ENCODE measurements at regions not wholly inside any gene's neighbourhood (a gene's known extent, or its start where the extent isn't known, plus 50 kb on each side); places are given as distances from the start of the nearest gene placed in this dataset.

GRCh38 chr13:58633226-58633625 is 1001.7 kb downstream of the PCDH17 start:
- H3K27me3 Mint-ChIP-seq (ENCODE audit: low read depth), result no peaks in the 10 kb centered on the region
- H3K36me3 Mint-ChIP-seq (ENCODE audit: low read depth), result no peaks in the 10 kb centered on the region
- no peak for DNase-seq (ENCODE audit: low spot score)
- no peaks in the 10 kb centered on the region for H3K4me1 Mint-ChIP-seq (ENCODE audit: low read depth)
- no peak overlapping the region for H3K4me3 Mint-ChIP-seq (ENCODE audit: unreplicated experiment)
- no peaks in the 10 kb centered on the region for H3K9me3 Mint-ChIP-seq (ENCODE audit: low read depth)
- no peak for TF ChIP-seq CTCF (IDR thresholded peaks at IDR 0.05)
- no peak overlapping the region for H3K27ac Mint-ChIP-seq (ENCODE audit: unreplicated experiment)

GRCh38 chr13:58655086-58655485 is 1023.5 kb downstream of the PCDH17 start:
- no peak overlapping the region for H3K27ac Mint-ChIP-seq (ENCODE audit: unreplicated experiment)
- no peaks in the 10 kb centered on the region for H3K27me3 Mint-ChIP-seq (ENCODE audit: low read depth)

GRCh38 chr13:58660826-58661225 is 1029.3 kb downstream of the PCDH17 start:
- Mint-ChIP-seq H3K4me1 (ENCODE audit: low read depth) (no peaks in the 10 kb centered on the region), H3K36me3 (ENCODE audit: low read depth) (no peaks in the 10 kb centered on the region), H3K27ac (ENCODE audit: unreplicated experiment) (no peak overlapping the region), H3K9me3 (ENCODE audit: low read depth) (no peaks in the 10 kb centered on the region), H3K4me3 (ENCODE audit: unreplicated experiment) (no peak overlapping the region), H3K27me3 (ENCODE audit: low read depth) (no peaks in the 10 kb centered on the region)
- no peak for TF ChIP-seq CTCF (IDR thresholded peaks at IDR 0.05)
- DNase-seq (ENCODE audit: low spot score), result no peak

More at GRCh38 chr13:58655086-58655485, 1023.5 kb downstream of the PCDH17 start:
- no peak overlapping the region for H3K4me3 Mint-ChIP-seq (ENCODE audit: unreplicated experiment)
- H3K36me3 Mint-ChIP-seq (ENCODE audit: low read depth), result no peaks in the 10 kb centered on the region
- no peaks in the 10 kb centered on the region for H3K4me1 Mint-ChIP-seq (ENCODE audit: low read depth)
- TF ChIP-seq CTCF (IDR thresholded peaks at IDR 0.05), result no peak
- no peak for DNase-seq (ENCODE audit: low spot score)
- H3K9me3 Mint-ChIP-seq (ENCODE audit: low read depth), result no peaks in the 10 kb centered on the region

- no peak overlapping the region for H3K4me3 Mint-ChIP-seq (ENCODE audit: unreplicated experiment)
- H3K27me3 Mint-ChIP-seq (ENCODE audit: low read depth), result no peaks in the 10 kb centered on the region
- no peak for DNase-seq (ENCODE audit: low spot score)
- no peaks in the 10 kb centered on the region for H3K9me3 Mint-ChIP-seq (ENCODE audit: low read depth)
- H3K4me1 Mint-ChIP-seq (ENCODE audit: low read depth), result no peaks in the 10 kb centered on the region
- H3K36me3 Mint-ChIP-seq (ENCODE audit: low read depth), result no peaks in the 10 kb centered on the region
- H3K27ac Mint-ChIP-seq (ENCODE audit: unreplicated experiment), result no peak overlapping the region
- TF ChIP-seq CTCF (IDR thresholded peaks at IDR 0.05), result no peak
Observed at GRCh38 chr13:58666331-58666730, 1034.8 kb downstream of the PCDH17 start.

- no peak overlapping the region for H3K27ac Mint-ChIP-seq (ENCODE audit: unreplicated experiment)
- H3K4me1 Mint-ChIP-seq (ENCODE audit: low read depth), result no peaks in the 10 kb centered on the region
- H3K27me3 Mint-ChIP-seq (ENCODE audit: low read depth), result no peaks in the 10 kb centered on the region
Observed at GRCh38 chr13:58667096-58667495, 1035.6 kb downstream of the PCDH17 start.

More at GRCh38 chr13:58667096-58667495, 1035.6 kb downstream of the PCDH17 start:
- DNase-seq (ENCODE audit: low spot score), result no peak
- TF ChIP-seq CTCF (IDR thresholded peaks at IDR 0.05), result no peak
- no peaks in the 10 kb centered on the region for H3K36me3 Mint-ChIP-seq (ENCODE audit: low read depth)
- H3K9me3 Mint-ChIP-seq (ENCODE audit: low read depth), result no peaks in the 10 kb centered on the region
- H3K4me3 Mint-ChIP-seq (ENCODE audit: unreplicated experiment), result no peak overlapping the region
